IMR-90 (cell line): ENCODE measurements at regions not wholly inside any gene's neighbourhood (a gene's known extent, or its start where the extent isn't known, plus 50 kb on each side); places are given as distances from the start of the nearest gene placed in this dataset.

ENCODE experiments used
- ATAC-seq: fragments of 200-7000 bp; cut with Tn5 transposase; 2 replicates; pipeline ENCODE4 v1.9.1; 2020; ENCODE audit warnings: low read depth, mild to moderate bottlenecking, moderate library complexity
- BruUV-seq: library from RNA; stranded (reverse); fragments of 400-500 nt; replicated peaks from 2 replicates; lab custom pipeline; 2021; lab: Mats Ljungman, UMichigan
- CTCF ChIA-PET: fragments of 300-600 bp; formaldehyde crosslinking; extraction: SDS; loops from one replicate; lab custom pipeline; 2021; ENCODE audit warnings: antibody characterized with exemption; lab: Yijun Ruan, JAX
- POLR2A ChIA-PET: fragments of 300-600 bp; sonication (Branson Sonifier 250); formaldehyde crosslinking; loops from one replicate; lab custom pipeline; 2022; ENCODE audit warnings: antibody characterized with exemption; ENCODE audit not compliant: unreplicated experiment; lab: Charles Lee
- DNase-seq: peaks from one replicate; pipeline ENCODE4 v3.0.0; 2013
- H2AFZ ChIP-seq: replicated peaks from 2 replicates; pipeline ENCODE3; 2013; ENCODE audit warnings: low read length, mild to moderate bottlenecking; ENCODE audit not compliant: poor library complexity
- H2AK5ac ChIP-seq: 2 replicates; pipeline ENCODE4 v1.6.1; 2013; ENCODE audit warnings: low read depth, low read length, inconsistent platforms
- H2AK9ac ChIP-seq: replicated peaks from 2 replicates; pipeline ENCODE3; 2013; ENCODE audit warnings: mild to moderate bottlenecking, low read depth, low read length, moderate library complexity; ENCODE audit not compliant: poor library complexity
- H2BK120ac ChIP-seq: 2 replicates; pipeline ENCODE4 v1.6.1; 2013; ENCODE audit warnings: low read depth, low read length, inconsistent platforms
- H2BK15ac ChIP-seq: 3 replicates; pipeline ENCODE4 v1.6.1; 2013; ENCODE audit warnings: low read depth, low read length, inconsistent platforms
- H2BK20ac ChIP-seq: 2 replicates; pipeline ENCODE4 v1.6.1; 2013; ENCODE audit warnings: low read depth, mild to moderate bottlenecking, inconsistent platforms, low read length, moderate library complexity
- H2BK5ac ChIP-seq: 2 replicates; pipeline ENCODE4 v1.6.1; 2013; ENCODE audit warnings: mild to moderate bottlenecking, low read depth, low read length, inconsistent platforms; ENCODE audit not compliant: poor library complexity, severe bottlenecking
- H3K14ac ChIP-seq: replicated peaks from 2 replicates; pipeline ENCODE4 v1.6.1; 2013; ENCODE audit warnings: low read depth, low read length, inconsistent platforms
- H3K18ac ChIP-seq: 2 replicates; pipeline ENCODE4 v1.6.1; 2013; ENCODE audit warnings: low read depth, low read length, control low read depth
- H3K23ac ChIP-seq: 2 replicates; pipeline ENCODE4 v1.6.1; 2013; ENCODE audit warnings: low read depth, low read length, inconsistent platforms
- H3K27ac ChIP-seq: 2 replicates; pipeline ENCODE4 v1.5.1; 2013; ENCODE audit warnings: mild to moderate bottlenecking, control low read depth, low read length; ENCODE audit not compliant: insufficient read depth
- H3K27me3 ChIP-seq: 2 replicates; pipeline ENCODE4 v1.6.1; 2013; ENCODE audit warnings: low read length; ENCODE audit not compliant: control insufficient read depth, insufficient read depth
- H3K36me3 ChIP-seq: 2 replicates; pipeline ENCODE4 v1.6.1; 2013; ENCODE audit warnings: low read length, mixed read lengths; ENCODE audit not compliant: control insufficient read depth, insufficient read depth
- H3K4ac ChIP-seq: 2 replicates; pipeline ENCODE4 v1.6.1; 2013; ENCODE audit warnings: low read depth, low read length, inconsistent platforms
- H3K4me1 ChIP-seq: 2 replicates; pipeline ENCODE4 v1.6.1; 2013; ENCODE audit warnings: low read length, mixed read lengths; ENCODE audit not compliant: control insufficient read depth, insufficient read depth
- H3K4me2 ChIP-seq: 2 replicates; pipeline ENCODE4 v1.6.1; 2013; ENCODE audit warnings: low read depth, mild to moderate bottlenecking, control low read depth, low read length, moderate library complexity
- H3K4me3 ChIP-seq: 2 replicates; pipeline ENCODE4 v1.5.1; 2013; ENCODE audit warnings: low read depth, mild to moderate bottlenecking, control low read depth, low read length, moderate library complexity; ENCODE audit not compliant: insufficient read depth
- H3K56ac ChIP-seq: 2 replicates; pipeline ENCODE4 v1.6.1; 2013; ENCODE audit warnings: low read length, inconsistent platforms; ENCODE audit not compliant: insufficient read depth; ENCODE audit errors: extremely low read depth
- H3K79me1 ChIP-seq, 2 experiments: 2 replicates each; pipeline ENCODE4 v1.6.1; 2013; ENCODE audit warnings: low read length in 2 of 2, inconsistent platforms in 1 of 2, low read depth in 1 of 2
- H3K9ac ChIP-seq: 2 replicates; pipeline ENCODE4 v1.6.1; 2013; ENCODE audit warnings: low read depth, low read length, control low read depth
- H3K9me1 ChIP-seq: 2 replicates; pipeline ENCODE4 v1.6.1; 2013; ENCODE audit warnings: low read length, inconsistent platforms; ENCODE audit not compliant: insufficient read depth
- H3K9me3 ChIP-seq: 2 replicates; pipeline ENCODE4 v1.6.1; 2013; ENCODE audit warnings: low read length; ENCODE audit not compliant: control insufficient read depth, insufficient read depth
- H4K20me1 ChIP-seq: 2 replicates; pipeline ENCODE4 v1.6.1; 2013; ENCODE audit warnings: low read length, inconsistent platforms; ENCODE audit not compliant: insufficient read depth
- H4K5ac ChIP-seq: 2 replicates; pipeline ENCODE4 v1.6.1; 2013; ENCODE audit warnings: mild to moderate bottlenecking, low read depth, low read length, control low read depth
- H4K8ac ChIP-seq, 2 experiments: 2 replicates each; pipeline ENCODE4 v1.6.1; 2013; ENCODE audit warnings: low read depth in 2 of 2, low read length in 2 of 2, control low read depth in 1 of 2, inconsistent platforms in 1 of 2
- H4K91ac ChIP-seq: 2 replicates; pipeline ENCODE4 v1.6.1; 2013; ENCODE audit warnings: low read depth, low read length, inconsistent platforms; ENCODE audit not compliant: insufficient read depth
- BHLHE40 ChIP-seq: fragments of 150-350 bp; IDR thresholded peaks from 2 replicates; pipeline ENCODE4 v1.6.1; 2016; ENCODE audit warnings: mild to moderate bottlenecking, low read depth, low read length
- CEBPB ChIP-seq: IDR thresholded peaks from 2 replicates; pipeline ENCODE4 v1.6.1; 2012; ENCODE audit warnings: low read depth, low read length, improper control_type of control experiment
- CHD1 ChIP-seq: IDR thresholded peaks from 2 replicates; pipeline ENCODE4 v1.6.1; 2012; ENCODE audit warnings: low read depth, low read length, improper control_type of control experiment
- FOS ChIP-seq: fragments of 150-350 bp; IDR thresholded peaks from 2 replicates; pipeline ENCODE4 v1.6.1; 2016; ENCODE audit warnings: low read depth, low read length
- MAFK ChIP-seq: IDR thresholded peaks from 2 replicates; pipeline ENCODE4 v1.6.1; 2012; ENCODE audit warnings: low read depth, low read length, improper control_type of control experiment
- MAZ ChIP-seq: IDR thresholded peaks from 2 replicates; pipeline ENCODE4 v1.6.1; 2012; ENCODE audit warnings: low read depth, mild to moderate bottlenecking, low read length, improper control_type of control experiment, moderate library complexity, borderline replicate concordance
- MXI1 ChIP-seq: IDR thresholded peaks from 2 replicates; pipeline ENCODE4 v1.6.1; 2012; ENCODE audit warnings: low read depth, mild to moderate bottlenecking, low read length, moderate library complexity, borderline replicate concordance
- NFE2L2 ChIP-seq: fragments of 150-350 bp; IDR thresholded peaks from 2 replicates; pipeline ENCODE4 v1.6.1; 2016; ENCODE audit warnings: low read depth, mild to moderate bottlenecking, low read length
- POLR2A ChIP-seq: IDR thresholded peaks from 2 replicates; pipeline ENCODE4 v1.6.1; 2012; ENCODE audit warnings: mild to moderate bottlenecking, low read depth, low read length
- RAD21 ChIP-seq: IDR thresholded peaks from 2 replicates; pipeline ENCODE4 v1.6.1; 2012; ENCODE audit warnings: low read length, improper control_type of control experiment
- RCOR1 ChIP-seq: IDR thresholded peaks from 2 replicates; pipeline ENCODE4 v1.6.1; 2012; ENCODE audit warnings: mild to moderate bottlenecking, low read length, improper control_type of control experiment; ENCODE audit not compliant: insufficient replicate concordance
- RFX5 ChIP-seq: IDR thresholded peaks from 2 replicates; pipeline ENCODE4 v1.8.0; 2012; ENCODE audit warnings: low read depth, mild to moderate bottlenecking, low read length, moderate library complexity
- SMC3 ChIP-seq: fragments of 150-350 bp; IDR thresholded peaks from 2 replicates; pipeline ENCODE4 v1.6.1; 2016; ENCODE audit warnings: low read depth, mild to moderate bottlenecking, antibody characterized with exemption, low read length, moderate library complexity
- WGBS, 2 experiments: methylation state at CpG; one replicate each; pipeline versions ENCODE4 v1.1.5 to v1.1.7; 2013; ENCODE audit warnings: missing lambda C conversion rate in 2 of 2; ENCODE audit not compliant: insufficient read length in 1 of 2; ENCODE audit errors: extremely low coverage in 2 of 2; 5-methylcytosine and 5-hydroxymethylcytosine counted together
- dilution Hi-C: fragments of 300-500 bp; cut with HindIII; formaldehyde crosslinking; loops from one replicate; pipeline ENCODE4 v1.14.3; 2018; ENCODE audit warnings: low sequenced_read_pairs; ENCODE audit not compliant: unreplicated experiment
- in situ Hi-C: fragments of 300-500 bp; cut with MboI; formaldehyde crosslinking; loops from 3 replicates; pipeline ENCODE4 v1.14.3; 2019; ENCODE audit warnings: low sequenced_read_pairs, inconsistent platforms, mixed read lengths
- intact Hi-C: fragments of 100-400 bp; cut with micrococcal nuclease; formaldehyde crosslinking; loops from 2 replicates; pipeline ENCODE4 v1.10.0; 2022
- TF ChIP-seq, protein P1 (sequence below): fragments of 150-350 bp; IDR thresholded peaks from 2 replicates; pipeline ENCODE4 v1.6.1; 2017; ENCODE audit warnings: mild to moderate bottlenecking, antibody characterized with exemption, low read length, low read depth
- TF ChIP-seq, protein P2 (sequence below): fragments of 150-350 bp; IDR thresholded peaks from 2 replicates; pipeline ENCODE4 v1.6.1; 2016; ENCODE audit warnings: low read depth, mild to moderate bottlenecking, low read length, moderate library complexity, borderline replicate concordance

DNA sequence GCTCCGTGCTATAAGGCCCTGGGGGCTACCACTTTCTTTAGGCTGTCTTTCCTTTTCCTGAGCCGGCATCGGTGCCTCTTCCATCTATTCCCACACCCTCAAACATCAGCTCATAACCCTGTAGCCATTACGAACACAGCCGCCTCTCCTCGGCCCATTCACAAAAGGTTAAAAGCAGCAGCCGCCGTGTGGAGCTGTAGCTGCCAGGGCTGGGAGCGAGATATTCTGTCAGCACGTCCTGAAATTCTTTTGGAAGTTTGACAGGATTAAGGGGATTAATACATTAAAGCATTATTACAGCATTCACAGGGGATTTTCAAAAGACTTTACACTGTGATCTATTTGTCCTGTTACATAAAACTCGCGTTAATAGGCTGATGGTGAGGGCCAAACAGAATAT, 428.2 kb downstream of the CDK5RAP2 start:
- Histone ChIP-seq H4K8ac (no peak overlapping the region), H3K9me3 (no peaks in the 10 kb centered on the region), H2AFZ (no peak overlapping the region), H3K18ac (no peak overlapping the region), H3K27me3 (no peaks in the 10 kb centered on the region), H3K4me3 (no peak overlapping the region), H2BK120ac (no peak overlapping the region), H3K36me3 (no peaks in the 10 kb centered on the region), H4K91ac (no peak overlapping the region), H3K79me1 (no peaks in the 10 kb centered on the region), H3K4ac (no peak overlapping the region), H2BK20ac (no peak overlapping the region), H2AK5ac (no peak overlapping the region), H3K4me1 (no peaks in the 10 kb centered on the region), H3K4me2 (no peak overlapping the region), H4K20me1 (no peaks in the 10 kb centered on the region), H3K9me1 (no peaks in the 10 kb centered on the region), H4K5ac (no peak overlapping the region), H2BK15ac (no peak overlapping the region), H3K14ac (no peak overlapping the region), H2AK9ac (no peak overlapping the region), H3K9ac (no peak overlapping the region), H2BK5ac (no peak overlapping the region), H3K27ac (no peak overlapping the region), H3K56ac (no peak overlapping the region), H3K23ac (no peak overlapping the region)
- intact Hi-C loops = no loop called here
- ChIA-PET CTCF (no interaction called here), POLR2A (no interaction called here)
- ATAC-seq = no peak
- no CpG with 5 or more reads among the region's 12 CpGs for WGBS, 2 experiments
- dilution Hi-C loops = no loop called here
- no TSS peak for BruUV-seq
- TF ChIP-seq RCOR1 (no peak), RAD21 (no peak), SMC3 (no peak), FOS (no peak), BHLHE40 (no peak), RFX5 (no peak), MAZ (no peak), NFE2L2 (no peak), CHD1 (no peak), POLR2A (no peak), MAFK (no peak), CEBPB (no peak), MXI1 (no peak)
- TF ChIP-seq, protein P1, sequence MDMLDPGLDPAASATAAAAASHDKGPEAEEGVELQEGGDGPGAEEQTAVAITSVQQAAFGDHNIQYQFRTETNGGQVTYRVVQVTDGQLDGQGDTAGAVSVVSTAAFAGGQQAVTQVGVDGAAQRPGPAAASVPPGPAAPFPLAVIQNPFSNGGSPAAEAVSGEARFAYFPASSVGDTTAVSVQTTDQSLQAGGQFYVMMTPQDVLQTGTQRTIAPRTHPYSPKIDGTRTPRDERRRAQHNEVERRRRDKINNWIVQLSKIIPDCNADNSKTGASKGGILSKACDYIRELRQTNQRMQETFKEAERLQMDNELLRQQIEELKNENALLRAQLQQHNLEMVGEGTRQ = no peak
- TF ChIP-seq, protein P2, sequence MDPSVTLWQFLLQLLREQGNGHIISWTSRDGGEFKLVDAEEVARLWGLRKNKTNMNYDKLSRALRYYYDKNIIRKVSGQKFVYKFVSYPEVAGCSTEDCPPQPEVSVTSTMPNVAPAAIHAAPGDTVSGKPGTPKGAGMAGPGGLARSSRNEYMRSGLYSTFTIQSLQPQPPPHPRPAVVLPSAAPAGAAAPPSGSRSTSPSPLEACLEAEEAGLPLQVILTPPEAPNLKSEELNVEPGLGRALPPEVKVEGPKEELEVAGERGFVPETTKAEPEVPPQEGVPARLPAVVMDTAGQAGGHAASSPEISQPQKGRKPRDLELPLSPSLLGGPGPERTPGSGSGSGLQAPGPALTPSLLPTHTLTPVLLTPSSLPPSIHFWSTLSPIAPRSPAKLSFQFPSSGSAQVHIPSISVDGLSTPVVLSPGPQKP = no peak
- no peak for DNase-seq
- in situ Hi-C loops = no loop called here
